HEK293 (cell line): ENCODE measurements at regions not wholly inside any gene's neighbourhood (a gene's known extent, or its start where the extent isn't known, plus 50 kb on each side); places are given as distances from the start of the nearest gene placed in this dataset.

Experiments used
- CTCF ChIA-PET: fragments of 350-600 bp; formaldehyde crosslinking; extraction: SDS; loops from one replicate; lab custom pipeline; 2021; ENCODE audit warnings: antibody characterized with exemption; lab: Yijun Ruan, JAX
- POLR2A ChIA-PET: fragments of 300-600 bp; formaldehyde crosslinking; extraction: SDS; loops from one replicate; lab custom pipeline; 2020; ENCODE audit warnings: antibody characterized with exemption, inconsistent platforms; lab: Yijun Ruan, JAX
- H3K27ac ChIP-seq: fragments of 200-500 bp; sonication (Bioruptor generic); 2 replicates; pipeline ENCODE4 v1.5.1; 2014; ENCODE audit warnings: low read depth, low read length, control low read depth, inconsistent platforms; ENCODE audit errors: extremely low read depth
- H3K36me3 ChIP-seq, 2 experiments: fragments of 200-500 bp in 1 of 2; sonication (Bioruptor generic) in 1 of 2; 1 replicate in 1 of 2; 2 replicates in 1 of 2; pipeline ENCODE4 v1.5.1; 2014 to 2017; ENCODE audit warnings: inconsistent platforms in 2 of 2, low read length in 2 of 2; ENCODE audit not compliant: control insufficient read depth in 2 of 2, insufficient read depth in 1 of 2
- H3K4me1 ChIP-seq: fragments of 200-500 bp; sonication (Bioruptor generic); 2 replicates; pipeline ENCODE4 v1.5.1; 2014; ENCODE audit warnings: mild to moderate bottlenecking, low read length, inconsistent platforms; ENCODE audit not compliant: control insufficient read depth, insufficient read depth
- H3K4me3 ChIP-seq: 2 replicates; pipeline ENCODE4 v1.5.1; 2011; ENCODE audit warnings: low read depth, mild to moderate bottlenecking, control low read depth, low read length, moderate library complexity
- H3K9me3 ChIP-seq: fragments of 200-500 bp; sonication (Bioruptor generic); 2 replicates; pipeline ENCODE4 v1.5.1; 2014; ENCODE audit warnings: low read depth, low read length, inconsistent platforms; ENCODE audit not compliant: control insufficient read depth, insufficient read depth
- HOXC10 ChIP-seq: sonication (generic); formaldehyde crosslinking; IDR thresholded peaks from 2 replicates; pipeline ENCODE4 v1.8.1; 2023; ENCODE audit warnings: mild to moderate bottlenecking, missing genetic modification reagents
- PBX3 ChIP-seq: sonication (generic); formaldehyde crosslinking; IDR thresholded peaks from 2 replicates; pipeline ENCODE4 v1.8.1; 2022; ENCODE audit warnings: mild to moderate bottlenecking, moderate library complexity, missing genetic modification reagents
- PRDM10 ChIP-seq: fragments of 450-650 bp; formaldehyde crosslinking; IDR thresholded peaks from 2 replicates; pipeline ENCODE4 v1.5.1; 2016; ENCODE audit warnings: missing biosample characterization, missing genetic modification characterization
- PRDM2 ChIP-seq: fragments of 450-650 bp; formaldehyde crosslinking; IDR thresholded peaks from 2 replicates; pipeline ENCODE4 v1.5.1; 2016; ENCODE audit warnings: missing biosample characterization, missing genetic modification characterization, borderline replicate concordance
- PRDM6 ChIP-seq: fragments of 450-650 bp; formaldehyde crosslinking; IDR thresholded peaks from 2 replicates; pipeline ENCODE4 v1.5.1; 2017; ENCODE audit warnings: missing biosample characterization, missing genetic modification characterization
- YY2 ChIP-seq: fragments of 450-650 bp; formaldehyde crosslinking; IDR thresholded peaks from 2 replicates; pipeline ENCODE4 v1.5.1; 2016; ENCODE audit warnings: missing biosample characterization, missing genetic modification characterization
- ZFP69B ChIP-seq: fragments of 450-650 bp; formaldehyde crosslinking; IDR thresholded peaks from 2 replicates; pipeline ENCODE4 v1.5.1; 2016; ENCODE audit warnings: missing biosample characterization, missing genetic modification characterization
- ZNF146 ChIP-seq: fragments of 450-650 bp; formaldehyde crosslinking; IDR thresholded peaks from 2 replicates; pipeline ENCODE4 v1.5.1; 2016; ENCODE audit warnings: missing biosample characterization, missing genetic modification characterization
- ZNF169 ChIP-seq: fragments of 450-650 bp; formaldehyde crosslinking; IDR thresholded peaks from 2 replicates; pipeline ENCODE4 v1.5.1; 2016; ENCODE audit warnings: missing biosample characterization, missing genetic modification characterization
- ZNF19 ChIP-seq: fragments of 450-650 bp; formaldehyde crosslinking; IDR thresholded peaks from 2 replicates; pipeline ENCODE4; 2016; ENCODE audit warnings: missing biosample characterization, missing genetic modification characterization, low read depth
- ZNF211 ChIP-seq: fragments of 450-650 bp; formaldehyde crosslinking; IDR thresholded peaks from 2 replicates; pipeline ENCODE4 v1.5.1; 2016; ENCODE audit warnings: low read depth, missing biosample characterization, missing genetic modification characterization
- ZNF621 ChIP-seq: fragments of 450-650 bp; formaldehyde crosslinking; IDR thresholded peaks from 2 replicates; pipeline ENCODE4 v1.5.1; 2017; ENCODE audit warnings: missing biosample characterization, missing genetic modification characterization
- ZNF670 ChIP-seq: fragments of 450-650 bp; formaldehyde crosslinking; IDR thresholded peaks from 2 replicates; pipeline ENCODE4 v1.5.1; 2016; ENCODE audit warnings: missing biosample characterization, missing genetic modification characterization, low read depth
- ZSCAN4 ChIP-seq: fragments of 450-650 bp; formaldehyde crosslinking; IDR thresholded peaks from 2 replicates; pipeline ENCODE4 v1.5.1; 2017; ENCODE audit warnings: missing biosample characterization, missing genetic modification characterization

- no peak for TF ChIP-seq PBX3 (CRISPR knock-in tag)
- no peak for TF ChIP-seq ZFP69B (tag by site-specific recombination)
- no peak for TF ChIP-seq ZNF169 (tag by site-specific recombination)
- no peak for TF ChIP-seq ZNF146 (tag by site-specific recombination)
These were observed 315.7 kb downstream of the MAT2B start (continued) for GRCh38 chr5:163821142-163821541.

- no peaks in the 10 kb centered on the region for H3K36me3 ChIP-seq
- CTCF ChIA-PET, result interaction anchor here (0.8 kb wide), 1 partner anchor 16 kb away, joined by 3 read pairs; no protein-coding TSS in a partner anchor
- H3K4me1 ChIP-seq, result no peaks in the 10 kb centered on the region
- POLR2A ChIA-PET, result no interaction called here
- H3K9me3 ChIP-seq, result no peaks in the 10 kb centered on the region
- TF ChIP-seq ZSCAN4 (tag by site-specific recombination) (no peak), HOXC10 (no peak), PRDM10 (no peak), ZNF211 (no peak), PRDM2 (tag by site-specific recombination) (no peak), PRDM6 (no peak), ZNF19 (tag by site-specific recombination) (no peak), ZNF670 (tag by site-specific recombination) (no peak), ZNF621 (tag by site-specific recombination) (no peak), YY2 (tag by site-specific recombination) (no peak)
- TF ChIP-seq, all 188 proteins: peak for 0
- Histone ChIP-seq H3K27ac (no peak overlapping the region), H3K4me3 (no peak overlapping the region)
These were observed 317.1 kb downstream of the MAT2B start for GRCh38 chr5:163822548-163822947.
